ENCODE measurements at regions not wholly inside any gene's neighbourhood (a gene's known extent, or its start where the extent isn't known, plus 50 kb on each side); places are given as distances from the start of the nearest gene placed in this dataset.

DNA sequence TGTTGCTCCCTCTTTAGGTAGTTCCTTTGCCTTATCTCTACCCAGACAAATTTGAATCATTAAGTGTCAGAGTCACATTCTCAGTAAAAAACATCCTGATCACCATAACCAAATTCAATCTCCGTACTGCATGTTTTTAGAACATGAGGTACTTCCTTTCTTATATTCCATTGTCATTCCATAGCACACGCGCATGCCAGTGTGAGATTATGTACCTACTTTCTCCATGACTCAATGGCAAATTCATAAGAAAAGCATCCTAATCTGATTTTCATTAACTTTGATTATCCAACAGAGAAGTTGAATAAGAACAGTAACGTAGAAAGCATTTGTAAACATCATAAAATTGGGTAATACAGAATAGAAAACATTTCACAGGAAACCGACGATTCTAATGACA, 1118.6 kb upstream of the CDH9 start:
- TF ChIP-seq, protein P1, sequence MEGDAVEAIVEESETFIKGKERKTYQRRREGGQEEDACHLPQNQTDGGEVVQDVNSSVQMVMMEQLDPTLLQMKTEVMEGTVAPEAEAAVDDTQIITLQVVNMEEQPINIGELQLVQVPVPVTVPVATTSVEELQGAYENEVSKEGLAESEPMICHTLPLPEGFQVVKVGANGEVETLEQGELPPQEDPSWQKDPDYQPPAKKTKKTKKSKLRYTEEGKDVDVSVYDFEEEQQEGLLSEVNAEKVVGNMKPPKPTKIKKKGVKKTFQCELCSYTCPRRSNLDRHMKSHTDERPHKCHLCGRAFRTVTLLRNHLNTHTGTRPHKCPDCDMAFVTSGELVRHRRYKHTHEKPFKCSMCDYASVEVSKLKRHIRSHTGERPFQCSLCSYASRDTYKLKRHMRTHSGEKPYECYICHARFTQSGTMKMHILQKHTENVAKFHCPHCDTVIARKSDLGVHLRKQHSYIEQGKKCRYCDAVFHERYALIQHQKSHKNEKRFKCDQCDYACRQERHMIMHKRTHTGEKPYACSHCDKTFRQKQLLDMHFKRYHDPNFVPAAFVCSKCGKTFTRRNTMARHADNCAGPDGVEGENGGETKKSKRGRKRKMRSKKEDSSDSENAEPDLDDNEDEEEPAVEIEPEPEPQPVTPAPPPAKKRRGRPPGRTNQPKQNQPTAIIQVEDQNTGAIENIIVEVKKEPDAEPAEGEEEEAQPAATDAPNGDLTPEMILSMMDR (IDR thresholded peaks at IDR 0.05; ENCODE audit: control insufficient read depth, insufficient read depth, low read depth, low read length, missing control alignments) = no peak
- DNase-seq (ENCODE audit: low read depth) = no peak
- H3K4me3 ChIP-seq (ENCODE audit: control insufficient read depth, low read depth, low read length) = no peak overlapping the region

DNA sequence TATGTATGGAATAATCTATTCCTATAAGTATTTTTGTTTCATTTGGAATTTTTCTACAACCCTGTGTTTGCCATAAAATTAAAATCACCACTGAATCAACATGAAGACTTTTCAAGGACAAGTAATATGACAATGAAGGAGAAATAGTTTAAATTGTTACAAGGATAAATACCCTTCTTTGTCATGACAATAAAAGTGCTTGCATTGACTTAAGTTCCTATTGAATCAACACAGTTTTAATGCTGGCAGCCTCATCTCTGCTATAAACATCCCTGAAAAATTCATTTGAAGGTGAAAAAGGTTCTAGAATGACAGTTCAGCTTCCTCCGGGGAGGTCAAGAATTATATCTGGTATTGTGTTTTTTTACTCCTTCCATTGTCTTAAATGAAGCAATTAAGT, 1105.1 kb upstream of the CDH9 start:
- no peak for DNase-seq (ENCODE audit: low read depth)
- TF ChIP-seq, protein P1 (IDR thresholded peaks at IDR 0.05; ENCODE audit: control insufficient read depth, insufficient read depth, low read depth, low read length, missing control alignments) = no peak
- no peak overlapping the region for H3K4me3 ChIP-seq (ENCODE audit: control insufficient read depth, low read depth, low read length)

DNA sequence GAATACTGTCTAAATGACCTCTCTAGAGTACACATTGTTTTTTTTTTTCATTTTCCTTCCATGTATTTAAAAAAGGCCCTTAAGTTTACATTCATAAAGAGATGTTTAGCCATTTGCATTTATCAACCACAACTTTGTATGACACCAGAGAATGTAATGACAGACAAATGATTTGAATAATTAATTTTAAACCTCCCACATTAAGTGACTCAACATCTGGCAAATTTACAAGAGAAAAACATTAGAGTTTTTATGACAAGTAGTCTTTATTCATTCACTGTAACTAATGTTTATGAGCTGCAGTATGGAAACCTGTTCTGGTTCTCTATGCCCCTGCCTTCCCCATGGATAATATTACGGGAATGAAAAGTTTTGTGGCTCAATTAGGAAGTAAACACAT, 1093.8 kb upstream of the CDH9 start:
- TF ChIP-seq, protein P1 (IDR thresholded peaks at IDR 0.05; ENCODE audit: control insufficient read depth, insufficient read depth, low read depth, low read length, missing control alignments) = no peak
- H3K4me3 ChIP-seq (ENCODE audit: control insufficient read depth, low read depth, low read length) = no peak overlapping the region
- no peak for DNase-seq (ENCODE audit: low read depth)

DNA sequence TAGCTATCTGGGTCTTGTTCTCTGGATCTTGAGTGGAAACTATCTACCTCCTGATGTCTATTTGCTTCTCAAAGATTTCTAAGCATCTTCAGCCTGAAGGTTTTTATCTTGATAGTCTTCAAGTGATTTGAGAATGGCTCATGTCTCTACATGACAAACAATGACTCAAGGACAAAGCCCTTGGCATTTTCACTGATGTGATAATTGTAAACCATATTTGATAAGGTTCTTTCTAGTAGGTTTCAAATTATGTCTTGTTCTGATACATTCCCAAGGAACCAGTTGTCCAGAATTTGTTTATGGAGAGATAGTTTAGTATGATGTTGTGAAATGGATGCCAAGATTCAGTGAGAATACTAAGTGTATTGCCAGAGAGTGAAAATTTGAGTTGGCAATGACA, 1079.3 kb upstream of the CDH9 start:
- H3K4me3 ChIP-seq (ENCODE audit: control insufficient read depth, low read depth, low read length) = no peak overlapping the region
- TF ChIP-seq, protein P1 (IDR thresholded peaks at IDR 0.05; ENCODE audit: control insufficient read depth, insufficient read depth, low read depth, low read length, missing control alignments) = no peak
- no peak for DNase-seq (ENCODE audit: low read depth)

DNA sequence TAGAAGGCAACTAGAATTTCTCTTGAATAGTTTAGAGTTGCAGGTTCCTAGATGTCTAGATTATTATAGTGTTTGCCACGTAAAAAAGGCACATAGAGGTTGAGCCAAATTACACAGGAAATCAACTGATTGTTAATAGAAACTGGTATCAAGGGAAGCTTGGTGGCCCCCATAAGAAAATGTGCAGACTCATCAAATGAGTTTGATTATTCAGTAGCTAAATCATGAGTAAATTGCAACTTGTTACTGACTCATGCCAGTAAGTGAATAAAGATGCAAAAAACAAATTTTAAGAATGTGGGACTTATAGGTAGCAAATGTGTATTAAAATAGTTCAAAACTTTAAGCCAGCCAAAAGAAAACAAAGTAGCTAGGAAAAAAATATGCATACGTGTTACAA, 1078.9 kb upstream of the CDH9 start:
- TF ChIP-seq, protein P1 (IDR thresholded peaks at IDR 0.05; ENCODE audit: control insufficient read depth, insufficient read depth, low read depth, low read length, missing control alignments) = no peak
- DNase-seq (ENCODE audit: low read depth) = no peak
- H3K4me3 ChIP-seq (ENCODE audit: control insufficient read depth, low read depth, low read length) = no peak overlapping the region

DNA sequence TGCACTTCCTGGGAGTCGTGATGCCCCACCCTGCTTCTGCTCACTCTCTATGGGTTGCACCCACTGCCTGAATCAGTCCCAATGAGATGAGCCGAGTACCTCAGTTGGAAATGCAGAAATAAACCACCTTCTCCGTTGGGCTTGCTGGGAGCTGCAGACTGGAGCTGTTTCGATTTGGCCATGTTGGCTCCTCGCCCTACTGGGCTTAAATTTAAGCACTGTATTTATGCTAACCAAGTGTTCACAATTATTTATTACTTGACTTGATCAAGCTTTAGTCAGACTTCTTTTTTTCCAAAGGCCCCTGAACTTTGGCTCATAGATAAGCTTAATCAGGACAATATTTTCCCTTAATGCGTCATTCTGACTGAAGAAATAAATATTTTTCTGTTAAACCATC, 1072.4 kb upstream of the CDH9 start:
- H3K4me3 ChIP-seq (ENCODE audit: control insufficient read depth, low read depth, low read length) = no peak overlapping the region
- TF ChIP-seq, protein P1 (IDR thresholded peaks at IDR 0.05; ENCODE audit: control insufficient read depth, insufficient read depth, low read depth, low read length, missing control alignments) = no peak
- no peak for DNase-seq (ENCODE audit: low read depth)

DNA sequence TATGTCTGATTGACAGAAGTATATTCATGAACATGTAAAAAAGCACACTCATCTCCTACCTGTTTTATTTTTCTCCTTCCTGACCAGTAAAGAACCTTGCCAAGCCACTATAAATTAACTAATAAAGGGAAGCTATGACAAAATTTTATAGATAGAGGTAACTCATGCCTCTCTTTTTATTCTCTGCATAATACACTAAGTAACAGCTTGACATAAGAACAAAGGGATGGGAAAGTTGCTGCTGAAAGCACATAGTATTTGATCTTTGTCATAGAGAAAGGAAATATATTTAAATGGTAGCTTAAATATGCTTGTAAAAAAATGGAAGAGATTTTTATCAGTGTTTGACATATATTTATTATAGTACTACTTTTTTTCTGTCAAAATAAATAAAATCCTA, 1065.7 kb upstream of the CDH9 start:
- TF ChIP-seq, protein P1 (IDR thresholded peaks at IDR 0.05; ENCODE audit: control insufficient read depth, insufficient read depth, low read depth, low read length, missing control alignments) = no peak
- DNase-seq (ENCODE audit: low read depth) = no peak
- H3K4me3 ChIP-seq (ENCODE audit: control insufficient read depth, low read depth, low read length) = no peak overlapping the region

Measured in AG09309 (cell line).